Upper lobe of left lung (tissue), 4 donors: ENCODE measurements at regions not wholly inside any gene's neighbourhood (a gene's known extent, or its start where the extent isn't known, plus 50 kb on each side); places are given as distances from the start of the nearest gene placed in this dataset.
"Not testable (repeated sequence)": the region's sequence is repeated elsewhere in the genome, so short reads cannot be mapped to it uniquely, and the experiment has no call there.

Source experiments
- CTCF ChIP-seq, 6 experiments: fragments of 450-650 bp in 4 of 6; fragments of 200-600 bp in 2 of 6; sonication (generic) in 2 of 6; IDR thresholded peaks; one replicate each; pipeline ENCODE4 v1.5.1; 2016 to 2019; ENCODE audit warnings: antibody characterized with exemption in 6 of 6
- EP300 ChIP-seq, 4 donors: sonication (generic); formaldehyde crosslinking; IDR thresholded peaks; one replicate each; pipeline ENCODE4 v1.5.1; 2017; ENCODE audit warnings: antibody characterized with exemption in 4 of 4, control low read depth in 2 of 4
- POLR2A ChIP-seq, 4 donors: fragments of 450-650 bp; IDR thresholded peaks; one replicate each; pipeline ENCODE4 v1.5.1; 2016 to 2017; ENCODE audit warnings: antibody characterized with exemption in 4 of 4, mild to moderate bottlenecking in 2 of 4
- POLR2AphosphoS5 ChIP-seq, 2 donors: sonication (generic); formaldehyde crosslinking; IDR thresholded peaks; one replicate each; pipeline ENCODE4 v1.5.1; 2017; ENCODE audit warnings: antibody characterized with exemption in 2 of 2

GRCh38 chr22:17283865-17284264, 64.6 kb upstream of the ADA2 start:
- TF ChIP-seq CTCF, EP300, POLR2AphosphoS5, POLR2A (IDR thresholded peaks at IDR 0.05): not testable (repeated sequence)
